HG03378 (cell line): ENCODE measurements at regions not wholly inside any gene's neighbourhood (a gene's known extent, or its start where the extent isn't known, plus 50 kb on each side); places are given as distances from the start of the nearest gene placed in this dataset.
"Not testable (repeated sequence)": the region's sequence is repeated elsewhere in the genome, so short reads cannot be mapped to it uniquely, and the experiment has no call there.

Experiments used
- ATAC-seq: cut with Tn5 transposase; IDR thresholded peaks from one replicate; pipeline ENCODE4 v1.9.1; 2021; ENCODE audit warnings: mild to moderate bottlenecking, moderate library complexity; ENCODE audit not compliant: unreplicated experiment

GRCh38 chr3:26108846-26109489, 319.1 kb downstream of the OXSM start:
- no peak for ATAC-seq

GRCh38 chr3:26114851-26115250, 325.0 kb downstream of the OXSM start:
- no peak for ATAC-seq

DNA sequence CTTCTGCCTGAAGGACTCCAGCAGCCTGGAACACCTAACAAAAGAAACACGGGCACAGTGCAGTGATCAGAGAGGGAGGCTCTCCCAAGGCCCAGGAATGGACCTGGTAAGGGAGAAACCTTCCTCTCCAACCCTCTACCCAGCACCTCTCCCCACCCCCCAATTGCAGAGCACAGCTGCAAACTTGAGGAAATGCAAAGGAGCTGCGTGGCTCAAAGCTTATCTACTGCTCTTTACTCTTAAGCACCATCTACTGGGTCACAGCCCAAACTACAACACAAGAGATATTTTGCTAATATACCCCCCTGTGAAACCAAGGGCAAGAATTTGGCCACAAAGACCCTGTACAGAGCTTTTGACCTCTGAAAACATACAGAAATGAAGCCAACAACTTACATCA, 328.3 kb downstream of the OXSM start:
- ATAC-seq = peak; percentile 74

- no peak for ATAC-seq
These were observed 343.1 kb downstream of the OXSM start for GRCh38 chr3:26132942-26133341.

DNA sequence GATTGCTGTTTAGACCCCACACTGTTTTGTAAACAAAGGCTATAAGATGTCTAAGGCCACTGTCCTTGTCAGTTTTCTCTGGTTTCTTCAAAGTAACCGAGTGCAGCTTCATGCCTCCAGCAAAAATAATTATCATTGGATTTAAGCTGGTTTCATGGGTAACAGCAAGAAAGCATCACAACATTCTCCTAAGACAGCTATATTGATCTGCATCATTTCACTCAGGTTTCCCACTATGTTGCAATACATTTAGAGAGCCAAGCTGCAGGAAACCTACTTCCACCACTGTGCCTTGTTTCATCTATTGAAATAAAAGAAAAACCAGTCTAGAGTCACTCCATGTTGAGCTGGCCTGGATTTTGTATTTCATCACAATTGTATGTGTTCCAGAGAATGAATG, 351.4 kb downstream of the OXSM start:
- ATAC-seq = no peak

GRCh38 chr3:26145769-26146168, 355.9 kb downstream of the OXSM start:
- no peak for ATAC-seq

GRCh38 chr3:26157428-26157827, 367.5 kb downstream of the OXSM start:
- ATAC-seq = not testable (repeated sequence)

DNA sequence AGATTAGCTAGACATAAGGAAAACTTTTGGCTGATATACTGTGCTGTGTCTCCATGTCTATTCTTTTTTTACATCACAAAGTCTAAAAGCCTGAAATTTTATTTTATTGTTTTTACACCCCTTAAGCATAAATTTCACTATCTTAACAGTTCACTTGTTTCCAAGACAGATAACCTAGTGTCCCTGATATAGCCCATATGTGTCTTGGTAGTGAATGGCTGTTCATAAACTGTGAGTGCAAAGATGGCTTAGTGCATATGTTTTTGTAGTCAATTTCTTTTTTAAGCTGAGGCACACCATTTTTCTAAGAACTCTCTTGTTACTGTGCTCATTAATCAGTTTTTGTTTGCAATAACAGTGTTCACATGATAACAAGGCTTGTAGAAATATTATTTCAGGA, 381.1 kb downstream of the OXSM start:
- no peak for ATAC-seq

GRCh38 chr3:26191556-26191955, 401.7 kb downstream of the OXSM start:
- no peak for ATAC-seq

DNA sequence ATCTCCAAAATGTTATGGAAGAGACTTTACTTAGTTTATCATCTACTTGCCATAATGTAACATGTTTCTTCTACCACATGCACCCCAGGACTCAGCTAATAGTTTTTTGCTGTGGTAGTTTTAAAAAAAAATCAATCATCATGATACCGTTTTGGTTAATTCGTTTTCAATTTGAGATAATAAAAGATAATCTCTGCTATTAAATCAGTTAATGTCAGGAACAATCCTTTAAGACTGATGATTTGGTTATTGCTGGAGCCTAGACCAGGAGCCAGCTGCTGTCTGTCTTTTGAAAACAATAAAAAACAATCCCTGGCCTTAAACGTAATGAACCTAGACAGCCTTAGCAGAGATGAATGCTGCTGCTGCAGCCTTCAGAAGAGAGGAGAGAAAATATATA, 403.7 kb downstream of the OXSM start:
- no peak for ATAC-seq

DNA sequence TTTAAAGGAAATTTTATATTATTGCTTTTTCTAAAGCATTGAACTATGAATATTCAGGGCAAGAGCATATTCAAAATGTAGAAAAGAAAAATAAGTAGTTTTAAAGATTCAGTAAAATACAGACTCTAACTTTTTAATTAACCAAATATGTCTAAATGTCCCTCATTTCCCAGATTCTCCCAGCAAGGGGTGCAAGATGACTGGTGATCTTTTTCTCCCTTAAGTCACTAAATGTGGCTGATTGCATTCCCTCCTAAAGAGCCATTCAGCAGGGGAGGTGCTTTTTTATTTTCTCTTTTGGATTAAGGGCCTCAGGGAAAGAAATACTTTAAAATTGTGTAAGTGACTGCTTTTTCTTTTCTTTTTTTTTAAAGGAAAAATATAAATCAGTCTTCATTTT, 406.9 kb downstream of the OXSM start:
- no peak for ATAC-seq

GRCh38 chr3:26198609-26199008, 408.7 kb downstream of the OXSM start:
- no peak for ATAC-seq

GRCh38 chr3:26202169-26202568, 412.3 kb downstream of the OXSM start:
- ATAC-seq = no peak

DNA sequence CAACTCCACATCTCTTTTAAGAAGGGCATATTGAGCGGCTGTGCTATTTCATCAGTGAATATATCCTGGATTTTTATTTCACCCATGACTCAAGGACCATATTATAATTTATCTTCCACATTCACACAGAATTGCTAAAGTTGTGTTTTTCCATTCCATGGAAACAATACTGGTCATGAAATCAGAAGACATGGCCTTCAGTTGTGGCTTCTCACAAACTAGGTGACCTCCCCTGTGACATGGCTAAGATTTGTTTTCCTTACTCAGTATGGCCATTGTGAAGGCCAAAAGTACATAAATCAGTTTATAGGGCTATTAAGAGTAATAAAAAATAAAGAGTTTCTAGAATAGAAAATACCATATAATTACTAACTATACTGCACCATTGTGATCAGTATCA, 415.6 kb downstream of the OXSM start:
- no peak for ATAC-seq

DNA sequence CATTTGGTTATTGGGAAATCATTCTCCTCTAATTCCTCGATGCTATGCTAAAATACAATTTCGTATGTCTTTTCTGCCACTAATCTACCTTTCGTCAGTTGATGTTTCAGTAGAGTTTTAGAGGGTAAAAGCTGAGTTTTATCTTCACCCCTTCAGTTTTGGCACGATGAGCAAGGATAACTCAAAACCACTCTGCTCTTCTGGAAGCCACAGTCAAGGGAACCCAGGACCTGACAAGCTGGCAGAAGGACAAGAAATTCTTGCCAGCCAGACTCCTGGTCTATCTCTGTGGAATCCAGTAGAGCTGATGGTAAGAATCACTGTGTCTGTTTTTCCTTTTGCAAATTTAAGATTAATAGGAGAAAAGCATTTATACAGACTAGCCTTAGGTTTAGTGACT, 414.4 kb upstream of the LRRC3B start:
- ATAC-seq = no peak

DNA sequence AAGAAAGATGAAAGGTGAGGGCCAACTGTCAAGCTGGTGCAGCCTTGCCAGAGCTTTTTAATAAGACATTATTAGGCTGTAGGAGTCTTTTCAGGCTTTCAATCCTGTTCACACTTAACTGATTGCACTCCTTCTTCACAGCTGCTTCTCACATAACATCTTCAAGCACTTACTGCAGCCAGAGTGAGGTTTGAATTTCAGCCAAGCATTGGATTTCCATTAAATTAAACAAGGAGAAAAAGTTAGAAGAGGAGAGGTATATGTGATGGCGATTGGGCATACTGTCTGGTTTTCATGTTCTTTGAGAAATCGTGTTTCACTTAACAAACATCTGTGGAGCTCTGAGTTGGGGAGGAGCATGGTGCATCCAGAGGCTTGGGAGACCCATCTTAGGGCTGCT, 392.8 kb upstream of the LRRC3B start:
- ATAC-seq = no peak

DNA sequence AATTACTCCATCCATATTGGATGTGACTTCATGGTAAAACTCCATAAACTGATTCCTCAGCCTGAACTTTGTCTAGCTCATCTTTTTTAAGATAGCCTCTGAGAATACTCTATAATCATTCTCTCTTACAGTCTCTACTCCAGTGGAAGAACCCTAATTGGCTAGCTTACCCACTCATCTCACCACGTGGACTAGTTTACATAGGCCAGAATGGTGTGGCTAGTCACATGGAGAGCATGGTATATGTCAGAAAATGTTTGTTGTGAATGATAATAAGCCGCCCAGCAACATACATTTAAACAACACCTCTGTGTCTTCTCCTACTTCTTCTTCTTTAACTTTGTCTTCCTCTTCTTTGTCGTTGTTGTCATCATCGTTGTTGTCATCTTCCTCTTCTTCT, 389.2 kb upstream of the LRRC3B start:
- ATAC-seq = no peak

GRCh38 chr3:26236531-26236930, 386.0 kb upstream of the LRRC3B start:
- ATAC-seq = no peak

DNA sequence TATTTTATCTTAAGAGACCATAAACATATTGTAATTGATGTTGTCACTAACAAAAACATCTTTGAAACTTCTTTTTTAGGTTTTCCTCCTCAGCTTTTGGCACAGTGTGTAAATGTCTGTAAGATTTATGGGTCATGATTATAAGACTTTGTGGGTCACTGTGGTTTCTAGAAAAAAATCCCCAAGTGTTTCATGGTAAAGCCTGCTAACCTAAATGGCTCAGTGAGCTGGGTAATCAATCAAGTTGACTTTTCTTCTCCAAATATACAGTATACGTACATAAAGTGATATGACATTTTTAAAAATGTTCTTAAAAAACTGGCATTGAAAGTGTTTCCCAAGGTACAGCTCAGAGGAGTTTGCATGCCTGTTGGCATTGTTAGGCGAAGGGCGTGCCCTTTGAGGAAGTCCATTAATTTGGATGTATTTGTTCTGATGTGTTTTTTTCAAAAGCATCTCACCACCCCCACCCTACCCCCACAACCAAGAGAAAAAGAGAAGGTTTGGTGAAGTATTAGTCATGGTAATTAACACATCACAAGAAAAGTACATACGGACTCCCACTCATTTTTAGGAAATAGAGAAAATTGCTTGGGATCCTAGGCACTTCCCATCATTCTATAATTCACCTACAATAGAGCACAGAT, 385.4 kb upstream of the LRRC3B start:
- ATAC-seq = no peak

- ATAC-seq = not testable (repeated sequence)
These were observed 378.0 kb upstream of the LRRC3B start for GRCh38 chr3:26244586-26244985.

DNA sequence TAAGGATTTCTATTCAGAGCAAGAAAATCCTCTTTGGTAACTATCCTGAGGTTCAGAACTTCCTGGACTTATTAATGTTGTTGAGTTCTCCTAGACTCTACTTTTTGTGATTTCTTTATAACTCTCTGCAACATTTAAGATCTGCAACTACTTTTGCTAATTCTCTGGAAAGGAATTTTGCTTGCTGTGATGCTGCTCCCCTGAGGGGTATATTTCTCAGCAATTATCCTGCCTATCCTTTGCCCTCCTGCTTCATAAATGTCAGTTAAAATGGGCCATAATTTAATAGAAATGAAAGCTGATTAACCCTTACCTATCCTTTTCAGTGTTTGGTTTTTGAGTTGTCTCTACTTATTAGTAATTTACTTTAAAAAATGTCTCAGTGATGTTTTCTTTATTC, 377.3 kb upstream of the LRRC3B start:
- no peak for ATAC-seq

DNA sequence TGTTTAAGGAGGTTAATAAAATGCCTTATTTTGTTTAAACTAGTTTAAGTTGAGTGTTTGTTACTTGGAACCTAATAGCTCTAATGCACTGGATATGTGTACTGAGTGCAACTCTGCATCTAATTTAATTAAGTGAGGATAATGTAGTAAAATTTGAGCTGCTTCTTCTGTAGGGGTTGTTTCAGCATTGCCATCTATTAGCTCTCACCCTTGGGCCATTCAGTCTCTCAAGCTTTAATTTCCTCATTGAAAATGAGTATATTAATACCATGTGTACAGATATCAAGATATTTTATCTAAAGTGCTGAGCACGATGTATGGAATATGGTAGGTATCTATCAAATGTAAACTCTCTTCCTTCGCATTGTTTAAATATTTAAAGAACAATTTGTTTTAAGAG, 375.7 kb upstream of the LRRC3B start:
- ATAC-seq = no peak

- no peak for ATAC-seq
These were observed 374.9 kb upstream of the LRRC3B start for GRCh38 chr3:26247712-26248111.
